ENCODE measurements at regions not wholly inside any gene's neighbourhood (a gene's known extent, or its start where the extent isn't known, plus 50 kb on each side); places are given as distances from the start of the nearest gene placed in this dataset.

DNA sequence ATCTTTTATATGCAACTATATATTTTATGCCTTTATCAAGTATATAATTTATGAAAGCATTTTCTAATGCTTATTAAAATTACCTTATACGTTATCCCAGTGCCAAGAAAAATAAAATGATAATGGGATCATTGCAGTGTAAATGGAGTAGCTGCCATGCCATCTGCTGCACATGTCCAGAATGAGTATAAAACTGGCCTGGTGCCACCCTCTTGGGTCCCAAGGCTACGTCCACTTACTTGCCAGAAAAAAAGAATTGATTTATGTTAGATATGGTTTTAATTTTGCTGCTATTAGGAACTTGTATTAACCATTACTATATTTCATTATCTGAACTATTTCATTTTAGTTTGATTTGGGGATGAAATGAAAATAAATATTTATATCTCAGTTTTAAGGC lies 1127.1 kb upstream of the CNTN5 start:
- DNase-seq (no peak), ATAC-seq (ENCODE audit: low read depth in 2 of 2) (no peak)
- Histone ChIP-seq H3K36me3 (ENCODE audit: control insufficient read depth, insufficient read depth, low read length) (no peaks in the 10 kb centered on the region), H3K27me3 (ENCODE audit: control insufficient read depth, insufficient read depth, low read length) (no peaks in the 10 kb centered on the region), H3K9me3 (ENCODE audit: control insufficient read depth in 2 of 2, low read length in 2 of 2) (no peaks in the 10 kb centered on the region), H3K4me1 (ENCODE audit: control insufficient read depth, insufficient read depth, low read length, poor library complexity, severe bottlenecking) (no peaks in the 10 kb centered on the region), H3K27ac (ENCODE audit: insufficient read depth, low read length, poor library complexity, severe bottlenecking) (no peak overlapping the region), H3K4me3 (ENCODE audit: low read depth, low read length) (no peak overlapping the region)
- Mint-ChIP-seq H3K9me3 (peaks cover 0 to 24% (median 7%) of the 10 kb centered on the region in 7 donors), H3K27ac (no peak overlapping the region), H3K4me1 (no peaks in the 10 kb centered on the region), H3K27me3 (no peaks in the 10 kb centered on the region), H3K36me3 (no peaks in the 10 kb centered on the region), H3K4me3 (no peak overlapping the region)

DNA sequence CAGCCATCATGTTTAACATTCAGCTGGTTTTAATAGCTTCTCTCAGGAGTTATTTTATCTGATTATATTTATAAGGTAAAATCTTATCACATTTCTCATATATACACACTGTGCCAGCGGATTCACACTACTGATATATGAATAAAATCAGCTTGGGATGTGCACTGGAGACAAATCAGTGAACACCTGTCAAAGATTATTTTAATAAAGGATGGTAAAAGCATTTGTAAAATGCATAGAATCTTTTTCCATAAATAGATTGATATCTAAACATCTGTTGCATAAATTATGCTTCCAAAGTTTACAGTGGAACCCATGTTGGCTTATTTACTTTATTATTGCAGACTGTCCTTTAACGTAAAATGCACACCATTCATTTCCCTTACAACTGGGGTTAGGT lies 1125.8 kb upstream of the CNTN5 start:
- no peaks in the 10 kb centered on the region for H3K36me3 ChIP-seq (ENCODE audit: control insufficient read depth, insufficient read depth, low read length)
- DNase-seq, result no peak
- H3K27ac ChIP-seq (ENCODE audit: insufficient read depth, low read length, poor library complexity, severe bottlenecking), result no peak overlapping the region
- H3K4me3 ChIP-seq (ENCODE audit: low read depth, low read length), result no peak overlapping the region
- Mint-ChIP-seq H3K4me1 (no peaks in the 10 kb centered on the region), H3K4me3 (no peak overlapping the region), H3K9me3 (peaks cover 0 to 24% (median 6%) of the 10 kb centered on the region in 7 donors), H3K36me3 (no peaks in the 10 kb centered on the region), H3K27ac (no peak overlapping the region), H3K27me3 (no peaks in the 10 kb centered on the region)
- ATAC-seq (ENCODE audit: low read depth in 2 of 2), result no peak
- no peaks in the 10 kb centered on the region for H3K9me3 ChIP-seq (ENCODE audit: control insufficient read depth in 2 of 2, low read length in 2 of 2)
- no peaks in the 10 kb centered on the region for H3K27me3 ChIP-seq (ENCODE audit: control insufficient read depth, insufficient read depth, low read length)
- no peaks in the 10 kb centered on the region for H3K4me1 ChIP-seq (ENCODE audit: control insufficient read depth, insufficient read depth, low read length, poor library complexity, severe bottlenecking)

DNA sequence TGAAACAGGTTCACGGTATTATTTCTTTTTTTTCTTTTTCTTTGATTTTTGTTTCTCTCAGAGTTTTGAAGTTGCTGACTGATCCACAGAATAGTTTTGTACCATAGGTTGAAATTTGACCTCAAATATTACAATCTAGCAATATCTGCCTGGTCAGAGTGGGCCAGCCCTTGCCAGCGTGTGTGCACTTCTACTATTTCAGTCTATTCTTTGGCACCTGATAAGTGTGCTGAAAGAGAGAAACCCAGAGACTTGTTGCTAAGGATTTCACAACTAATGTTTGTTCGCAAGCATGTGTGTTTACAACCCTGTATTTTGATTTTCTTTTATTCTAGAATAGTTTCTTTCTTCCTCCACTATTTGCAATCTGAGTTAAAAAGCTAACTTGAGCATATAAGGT lies 1125.2 kb upstream of the CNTN5 start:
- H3K4me3 ChIP-seq (ENCODE audit: low read depth, low read length), result no peak overlapping the region
- H3K4me3 Mint-ChIP-seq, result no peak overlapping the region
- DNase-seq (no peak), ATAC-seq (ENCODE audit: low read depth in 2 of 2) (no peak)
- H3K36me3 ChIP-seq (ENCODE audit: control insufficient read depth, insufficient read depth, low read length), result no peaks in the 10 kb centered on the region
- no peak overlapping the region for H3K27ac ChIP-seq (ENCODE audit: insufficient read depth, low read length, poor library complexity, severe bottlenecking)
- peak overlapping the region in 1 of 3 donors; percentile 43 for H3K27ac Mint-ChIP-seq
- peaks cover 0 to 24% (median 6%) of the 10 kb centered on the region in 7 donors for H3K9me3 Mint-ChIP-seq
- H3K36me3 Mint-ChIP-seq, result no peaks in the 10 kb centered on the region
- no peaks in the 10 kb centered on the region for H3K4me1 ChIP-seq (ENCODE audit: control insufficient read depth, insufficient read depth, low read length, poor library complexity, severe bottlenecking)
- H3K9me3 ChIP-seq (ENCODE audit: control insufficient read depth in 2 of 2, low read length in 2 of 2), result no peaks in the 10 kb centered on the region
- H3K27me3 ChIP-seq (ENCODE audit: control insufficient read depth, insufficient read depth, low read length), result no peaks in the 10 kb centered on the region
- no peaks in the 10 kb centered on the region for H3K4me1 Mint-ChIP-seq
- H3K27me3 Mint-ChIP-seq, result no peaks in the 10 kb centered on the region

DNA sequence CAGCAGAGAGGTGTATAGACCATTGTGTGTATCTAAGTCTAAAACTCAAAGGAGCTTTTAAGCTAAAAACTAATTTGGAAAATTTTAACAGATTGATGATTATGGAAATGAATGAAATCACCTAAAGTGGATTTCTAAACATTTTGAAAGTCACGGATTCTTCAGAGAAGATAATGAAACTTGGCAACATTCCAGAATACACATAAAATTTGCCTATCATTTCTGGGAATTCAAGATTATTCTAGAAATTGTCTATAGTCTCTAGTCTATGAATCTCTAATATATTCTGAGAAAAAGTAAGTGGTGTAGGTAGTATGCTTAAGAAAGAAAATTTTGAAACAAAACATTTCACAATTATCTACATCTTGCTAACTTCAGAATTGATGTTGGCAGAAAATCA lies 1117.9 kb upstream of the CNTN5 start:
- H3K4me3 Mint-ChIP-seq, result no peak overlapping the region
- H3K4me1 ChIP-seq (ENCODE audit: control insufficient read depth, insufficient read depth, low read length, poor library complexity, severe bottlenecking), result no peaks in the 10 kb centered on the region
- H3K27ac ChIP-seq (ENCODE audit: insufficient read depth, low read length, poor library complexity, severe bottlenecking), result no peak overlapping the region
- DNase-seq, result no peak
- H3K27me3 Mint-ChIP-seq, result no peaks in the 10 kb centered on the region
- H3K27ac Mint-ChIP-seq, result no peak overlapping the region
- H3K4me3 ChIP-seq (ENCODE audit: low read depth, low read length), result no peak overlapping the region
- no peaks in the 10 kb centered on the region for H3K4me1 Mint-ChIP-seq
- H3K9me3 ChIP-seq (ENCODE audit: control insufficient read depth in 2 of 2, low read length in 2 of 2), result no peaks in the 10 kb centered on the region
- H3K36me3 Mint-ChIP-seq, result no peaks in the 10 kb centered on the region
- no peaks in the 10 kb centered on the region for H3K27me3 ChIP-seq (ENCODE audit: control insufficient read depth, insufficient read depth, low read length)
- ATAC-seq (ENCODE audit: low read depth in 2 of 2), result no peak
- H3K36me3 ChIP-seq (ENCODE audit: control insufficient read depth, insufficient read depth, low read length), result no peaks in the 10 kb centered on the region
- H3K9me3 Mint-ChIP-seq, result peaks cover 3 to 18% (median 9%) of the 10 kb centered on the region in 7 donors

DNA sequence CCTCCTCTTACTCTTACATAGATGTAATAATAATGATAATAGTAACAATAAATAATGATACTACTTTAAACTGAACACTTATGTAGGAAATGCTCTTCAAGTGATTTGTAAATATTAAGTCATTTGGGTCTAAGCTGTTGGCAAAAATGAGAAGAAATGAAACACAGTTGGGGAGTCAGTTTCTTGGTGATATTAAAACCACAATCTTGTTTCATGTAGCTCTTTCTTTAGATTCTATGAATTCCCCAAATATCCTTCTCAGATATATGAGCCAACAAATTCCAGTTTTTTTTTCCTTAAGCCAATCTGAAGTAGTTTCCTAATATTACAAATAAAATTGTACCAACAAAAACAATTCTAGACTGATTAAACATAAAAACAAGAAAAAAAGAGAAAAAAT lies 1115.6 kb upstream of the CNTN5 start:
- Histone ChIP-seq H3K9me3 (ENCODE audit: control insufficient read depth in 2 of 2, low read length in 2 of 2) (no peaks in the 10 kb centered on the region), H3K4me1 (ENCODE audit: control insufficient read depth, insufficient read depth, low read length, poor library complexity, severe bottlenecking) (no peaks in the 10 kb centered on the region), H3K27me3 (ENCODE audit: control insufficient read depth, insufficient read depth, low read length) (no peaks in the 10 kb centered on the region), H3K4me3 (ENCODE audit: low read depth, low read length) (no peak overlapping the region), H3K36me3 (ENCODE audit: control insufficient read depth, insufficient read depth, low read length) (no peaks in the 10 kb centered on the region), H3K27ac (ENCODE audit: insufficient read depth, low read length, poor library complexity, severe bottlenecking) (no peak overlapping the region)
- DNase-seq (no peak), ATAC-seq (ENCODE audit: low read depth in 2 of 2) (no peak)
- H3K36me3 Mint-ChIP-seq, result no peaks in the 10 kb centered on the region
- peaks cover 3 to 15% (median 8%) of the 10 kb centered on the region in 7 donors for H3K9me3 Mint-ChIP-seq
- no peak overlapping the region for H3K27ac Mint-ChIP-seq
- H3K4me1 Mint-ChIP-seq, result no peaks in the 10 kb centered on the region
- H3K4me3 Mint-ChIP-seq, result no peak overlapping the region
- no peaks in the 10 kb centered on the region for H3K27me3 Mint-ChIP-seq

DNA sequence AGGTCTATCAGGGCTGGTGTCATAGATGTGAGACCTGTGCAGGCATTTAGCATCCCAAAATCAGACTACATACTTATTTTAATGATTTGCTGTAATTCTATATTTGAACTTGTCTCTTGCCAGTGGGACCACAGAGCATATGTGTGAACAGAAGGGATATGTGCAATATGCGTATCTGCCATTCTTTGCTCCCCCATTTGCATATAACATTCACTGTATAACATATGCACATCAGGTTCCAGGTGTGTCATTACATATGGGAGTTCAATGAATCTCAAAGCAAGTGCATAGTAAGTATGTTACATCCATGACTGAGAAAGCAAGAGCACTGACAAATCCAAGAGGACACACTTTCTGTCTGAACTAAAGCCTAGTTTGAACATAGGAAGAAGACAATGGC lies 1115.1 kb upstream of the CNTN5 start:
- H3K4me3 Mint-ChIP-seq, result no peak overlapping the region
- Histone ChIP-seq H3K27ac (ENCODE audit: insufficient read depth, low read length, poor library complexity, severe bottlenecking) (no peak overlapping the region), H3K4me1 (ENCODE audit: control insufficient read depth, insufficient read depth, low read length, poor library complexity, severe bottlenecking) (no peaks in the 10 kb centered on the region), H3K27me3 (ENCODE audit: control insufficient read depth, insufficient read depth, low read length) (no peaks in the 10 kb centered on the region), H3K36me3 (ENCODE audit: control insufficient read depth, insufficient read depth, low read length) (no peaks in the 10 kb centered on the region), H3K9me3 (ENCODE audit: control insufficient read depth in 2 of 2, low read length in 2 of 2) (no peaks in the 10 kb centered on the region), H3K4me3 (ENCODE audit: low read depth, low read length) (no peak overlapping the region)
- H3K4me1 Mint-ChIP-seq, result no peaks in the 10 kb centered on the region
- DNase-seq (no peak), ATAC-seq (ENCODE audit: low read depth in 2 of 2) (no peak)
- H3K27me3 Mint-ChIP-seq, result no peaks in the 10 kb centered on the region
- H3K27ac Mint-ChIP-seq, result no peak overlapping the region
- peaks cover 3 to 15% (median 8%) of the 10 kb centered on the region in 7 donors for H3K9me3 Mint-ChIP-seq
- H3K36me3 Mint-ChIP-seq, result no peaks in the 10 kb centered on the region

DNA sequence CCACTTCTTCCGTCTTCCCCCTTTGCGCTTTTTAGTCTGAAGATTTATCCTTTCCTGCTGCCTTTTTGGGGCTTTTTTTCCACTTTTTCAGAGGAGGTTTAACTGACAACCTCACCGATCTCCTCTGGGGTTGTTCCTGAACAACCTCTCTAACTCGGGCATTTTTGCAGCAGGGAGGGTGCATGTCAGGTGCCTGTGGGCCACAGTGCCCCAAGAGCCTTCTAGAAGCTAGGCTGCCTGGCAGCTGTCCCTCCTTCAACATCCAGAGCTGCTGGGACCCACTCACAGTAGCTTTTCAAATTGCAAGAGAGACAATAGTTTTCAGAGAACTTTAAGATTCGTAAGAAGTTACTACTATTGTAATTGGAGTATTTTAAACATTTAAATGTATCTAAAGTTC lies 1112.4 kb upstream of the CNTN5 start:
- Mint-ChIP-seq H3K27ac (no peak overlapping the region), H3K4me3 (no peak overlapping the region), H3K36me3 (no peaks in the 10 kb centered on the region), H3K4me1 (no peaks in the 10 kb centered on the region), H3K9me3 (peaks cover 3 to 18% (median 7%) of the 10 kb centered on the region in 7 donors), H3K27me3 (no peaks in the 10 kb centered on the region)
- no peak for ATAC-seq (ENCODE audit: low read depth in 2 of 2)
- no peaks in the 10 kb centered on the region for H3K36me3 ChIP-seq (ENCODE audit: control insufficient read depth, insufficient read depth, low read length)
- H3K27ac ChIP-seq (ENCODE audit: insufficient read depth, low read length, poor library complexity, severe bottlenecking), result no peak overlapping the region
- H3K27me3 ChIP-seq (ENCODE audit: control insufficient read depth, insufficient read depth, low read length), result no peaks in the 10 kb centered on the region
- no peaks in the 10 kb centered on the region for H3K4me1 ChIP-seq (ENCODE audit: control insufficient read depth, insufficient read depth, low read length, poor library complexity, severe bottlenecking)
- DNase-seq, result no peak
- H3K4me3 ChIP-seq (ENCODE audit: low read depth, low read length), result no peak overlapping the region
- no peaks in the 10 kb centered on the region for H3K9me3 ChIP-seq (ENCODE audit: control insufficient read depth in 2 of 2, low read length in 2 of 2)

DNA sequence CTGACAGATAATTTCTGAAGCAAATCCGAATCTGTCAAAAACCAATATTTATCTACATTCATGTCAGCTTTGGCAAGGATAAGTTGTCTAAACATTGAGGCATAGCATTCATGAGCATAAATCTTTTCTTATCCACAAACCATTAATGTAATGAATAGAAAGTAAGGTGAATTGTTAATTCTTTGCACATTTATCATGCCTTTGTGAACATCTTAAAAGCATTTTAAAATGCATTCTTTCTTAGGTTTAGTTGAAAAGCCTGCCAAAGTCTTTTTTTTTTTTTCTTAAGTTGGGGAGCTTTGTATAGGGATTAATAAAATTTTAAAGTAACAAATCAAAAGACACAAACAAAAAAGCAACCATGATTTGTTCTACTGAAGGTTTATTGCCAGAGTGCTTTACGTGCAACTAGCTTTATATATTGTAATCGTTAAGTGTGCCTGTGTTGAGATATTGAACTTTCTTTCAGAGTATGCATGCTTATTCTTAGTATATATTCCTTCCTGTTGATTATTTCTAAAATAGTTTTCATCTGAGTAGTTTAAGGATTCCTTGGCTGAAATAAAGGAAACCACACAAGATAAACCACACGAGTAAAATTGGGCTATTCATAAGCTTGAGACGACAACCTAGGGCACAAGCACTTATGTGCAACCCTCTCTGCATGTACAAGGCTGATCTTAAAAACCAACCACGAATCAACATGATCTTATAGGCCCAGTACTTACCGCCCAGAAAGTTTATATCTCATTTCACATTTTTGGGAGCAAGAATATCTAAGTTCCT lies 1110.9 kb upstream of the CNTN5 start:
- DNase-seq (no peak), ATAC-seq (ENCODE audit: low read depth in 2 of 2) (no peak)
- Mint-ChIP-seq H3K27me3 (no peaks in the 10 kb centered on the region), H3K27ac (no peak overlapping the region), H3K9me3 (peaks cover 3 to 15% (median 7%) of the 10 kb centered on the region in 7 donors), H3K36me3 (no peaks in the 10 kb centered on the region), H3K4me1 (no peaks in the 10 kb centered on the region), H3K4me3 (no peak overlapping the region)
- H3K27me3 ChIP-seq (ENCODE audit: control insufficient read depth, insufficient read depth, low read length), result no peaks in the 10 kb centered on the region
- no peak overlapping the region for H3K4me3 ChIP-seq (ENCODE audit: low read depth, low read length)
- no peaks in the 10 kb centered on the region for H3K9me3 ChIP-seq (ENCODE audit: control insufficient read depth in 2 of 2, low read length in 2 of 2)
- no peaks in the 10 kb centered on the region for H3K36me3 ChIP-seq (ENCODE audit: control insufficient read depth, insufficient read depth, low read length)
- H3K27ac ChIP-seq (ENCODE audit: insufficient read depth, low read length, poor library complexity, severe bottlenecking), result no peak overlapping the region
- no peaks in the 10 kb centered on the region for H3K4me1 ChIP-seq (ENCODE audit: control insufficient read depth, insufficient read depth, low read length, poor library complexity, severe bottlenecking)
